RWPE1 (cell line): ENCODE measurements at regions not wholly inside any gene's neighbourhood (a gene's known extent, or its start where the extent isn't known, plus 50 kb on each side); places are given as distances from the start of the nearest gene placed in this dataset.
"Not testable (repeated sequence)": the region's sequence is repeated elsewhere in the genome, so short reads cannot be mapped to it uniquely, and the experiment has no call there.

Source experiments
- CTCF ChIA-PET: fragments of 350-600 bp; sonication (Branson Sonifier 250); formaldehyde crosslinking; extraction: SDS; loops from one replicate; lab custom pipeline; 2021; lab: Yijun Ruan, JAX
- POLR2A ChIA-PET: fragments of 400-600 bp; formaldehyde crosslinking; extraction: SDS; loops from one replicate; lab custom pipeline; 2020; ENCODE audit warnings: antibody characterized with exemption; ENCODE audit not compliant: low non-redundant PET; lab: Yijun Ruan, JAX
- DNase-seq: peaks from one replicate; pipeline ENCODE4 v3.0.0; 2012; ENCODE audit warnings: low spot score
- H3K27ac ChIP-seq: fragments of 450-650 bp; 2 replicates; pipeline ENCODE4 v1.5.1; 2017
- TF ChIP-seq, protein P1 (sequence below): fragments of 450-650 bp; conservative IDR thresholded peaks from 2 replicates; pipeline ENCODE4 v1.5.1; 2017; ENCODE audit warnings: low read depth, mild to moderate bottlenecking

- H3K27ac ChIP-seq, result peak overlapping the region; percentile 28; the same call in 1 of the 2 replicates
- ChIA-PET POLR2A (no interaction called here), CTCF (no interaction called here)
- DNase-seq, result no peak
- TF ChIP-seq, protein P1, sequence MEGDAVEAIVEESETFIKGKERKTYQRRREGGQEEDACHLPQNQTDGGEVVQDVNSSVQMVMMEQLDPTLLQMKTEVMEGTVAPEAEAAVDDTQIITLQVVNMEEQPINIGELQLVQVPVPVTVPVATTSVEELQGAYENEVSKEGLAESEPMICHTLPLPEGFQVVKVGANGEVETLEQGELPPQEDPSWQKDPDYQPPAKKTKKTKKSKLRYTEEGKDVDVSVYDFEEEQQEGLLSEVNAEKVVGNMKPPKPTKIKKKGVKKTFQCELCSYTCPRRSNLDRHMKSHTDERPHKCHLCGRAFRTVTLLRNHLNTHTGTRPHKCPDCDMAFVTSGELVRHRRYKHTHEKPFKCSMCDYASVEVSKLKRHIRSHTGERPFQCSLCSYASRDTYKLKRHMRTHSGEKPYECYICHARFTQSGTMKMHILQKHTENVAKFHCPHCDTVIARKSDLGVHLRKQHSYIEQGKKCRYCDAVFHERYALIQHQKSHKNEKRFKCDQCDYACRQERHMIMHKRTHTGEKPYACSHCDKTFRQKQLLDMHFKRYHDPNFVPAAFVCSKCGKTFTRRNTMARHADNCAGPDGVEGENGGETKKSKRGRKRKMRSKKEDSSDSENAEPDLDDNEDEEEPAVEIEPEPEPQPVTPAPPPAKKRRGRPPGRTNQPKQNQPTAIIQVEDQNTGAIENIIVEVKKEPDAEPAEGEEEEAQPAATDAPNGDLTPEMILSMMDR, result no peak
These were observed 50.1 kb upstream of the DKK3 start for GRCh38 chr11:12058425-12059115.

DNA sequence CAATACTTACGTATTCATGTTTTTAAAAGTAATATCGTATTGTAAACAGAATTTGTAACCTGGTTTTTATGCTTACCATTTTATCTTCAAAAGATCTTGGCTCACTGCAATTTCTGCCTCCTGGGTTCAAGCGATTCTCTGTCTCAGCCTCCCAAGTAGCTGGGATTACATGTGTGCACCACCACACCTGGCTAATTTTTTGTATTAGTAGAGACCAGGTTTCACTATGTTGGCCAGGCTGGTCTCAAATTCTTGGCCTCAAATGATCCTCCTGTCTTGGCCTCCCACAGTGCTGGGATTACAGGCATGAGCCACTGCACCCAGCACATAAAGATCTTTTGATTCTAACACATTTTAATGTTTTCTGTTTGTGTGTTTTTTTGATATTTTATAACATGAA, 50.7 kb upstream of the DKK3 start:
- CTCF ChIA-PET, H3K27ac ChIP-seq, DNase-seq, POLR2A ChIA-PET: not testable (repeated sequence)

DNA sequence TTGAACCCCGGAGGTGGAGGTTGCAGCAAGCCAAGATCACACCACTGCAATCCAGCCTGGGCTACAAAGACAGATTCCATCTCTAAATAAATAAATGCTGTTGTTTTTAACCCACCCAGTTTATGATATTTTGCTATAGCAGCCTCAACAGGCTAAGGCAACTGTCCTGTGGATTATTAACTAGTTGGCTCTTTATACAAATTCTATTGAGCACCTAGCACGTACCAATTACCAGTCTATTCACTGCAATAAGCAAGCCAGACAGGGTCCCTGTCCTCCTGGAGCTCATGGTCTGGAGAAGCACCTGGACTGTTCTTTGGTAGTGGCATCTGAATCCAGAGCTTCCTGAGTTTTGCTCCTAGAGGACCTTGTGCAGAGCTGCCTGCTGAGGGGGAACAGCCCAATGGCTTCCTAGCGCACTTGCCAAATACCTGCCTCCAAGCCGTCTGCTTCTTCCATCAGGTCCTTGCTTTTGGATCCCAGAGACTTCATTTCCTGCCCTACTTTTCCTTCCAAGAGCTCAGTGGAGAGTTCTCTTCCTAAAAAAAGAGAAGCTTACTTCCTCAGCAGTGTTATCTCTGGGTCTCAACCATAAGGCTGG, 49.9 kb upstream of the MICAL2 start:
- CTCF ChIA-PET, result interaction anchor here (0.5 to 1.0 kb wide), 2 partner anchors 26 to 140 kb away, joined by 3 to 6 read pairs; no protein-coding TSS in a partner anchor
- no peak overlapping the region for H3K27ac ChIP-seq
- POLR2A ChIA-PET, result no interaction called here
- TF ChIP-seq, protein P1, result no peak
- DNase-seq, result no peak
